Gastrocnemius medialis (tissue), 4 donors: ENCODE measurements at regions not wholly inside any gene's neighbourhood (a gene's known extent, or its start where the extent isn't known, plus 50 kb on each side); places are given as distances from the start of the nearest gene placed in this dataset.

Experiments used
- ATAC-seq, 2 donors: fragments of 150-250 bp; one replicate each; pipeline ENCODE4 v1.9.1; 2016
- DNase-seq, 2 donors: peaks; one replicate each; pipeline ENCODE4 v3.0.0-alpha.2; 2019
- H3K27ac ChIP-seq, 4 donors: fragments of 200-600 bp; sonication (generic); 1 replicate in 1 of 4; 2 replicates in 3 of 4; pipeline ENCODE4 v1.5.1; 2016 to 2018; ENCODE audit warnings: mild to moderate bottlenecking in 2 of 4, moderate library complexity in 1 of 4
- H3K27me3 ChIP-seq, 3 donors: fragments of 200-600 bp; sonication (generic) in 2 of 3; 1 replicate in 1 of 3; 2 replicates in 2 of 3; pipeline versions ENCODE4 v1.5.1 to v1.6.0; 2016 to 2019; ENCODE audit warnings: mild to moderate bottlenecking in 1 of 3, moderate library complexity in 1 of 3
- H3K36me3 ChIP-seq, 2 donors: fragments of 200-600 bp; sonication (generic) in 1 of 2; one replicate each; pipeline ENCODE4 v1.5.1; 2017 to 2018
- H3K4me1 ChIP-seq, 2 donors: fragments of 200-600 bp; sonication (generic) in 1 of 2; one replicate each; pipeline ENCODE4 v1.5.1; 2016 to 2017; ENCODE audit warnings: mild to moderate bottlenecking in 2 of 2
- H3K4me3 ChIP-seq, 4 donors: fragments of 200-600 bp; sonication (generic) in 3 of 4; 1 replicate in 1 of 4; 2 replicates in 3 of 4; pipeline ENCODE4 v1.5.1; 2016 to 2019; ENCODE audit warnings: mild to moderate bottlenecking in 2 of 4
- H3K9me3 ChIP-seq, 3 donors: fragments of 200-600 bp; sonication (generic) in 2 of 3; 1 replicate in 1 of 3; 2 replicates in 2 of 3; pipeline ENCODE4 v1.5.1; 2016 to 2019
- POLR2A ChIP-seq, 2 donors: fragments of 450-650 bp; IDR thresholded peaks; one replicate each; pipeline ENCODE4 v1.6.1; 2017; ENCODE audit warnings: antibody characterized with exemption in 2 of 2, mild to moderate bottlenecking in 2 of 2, moderate library complexity in 2 of 2
- in situ Hi-C, 4 donors: fragments of 200-750 bp; cut with MboI; loops; one replicate each; pipeline versions ENCODE4 v1.15.0 to v1.8.0; 2017; ENCODE audit warnings: low sequenced_read_pairs in 4 of 4
- intact Hi-C: fragments of 100-400 bp; cut with DNase I; formaldehyde crosslinking; loops from one replicate; pipeline ENCODE4 v1.15.1; 2023; ENCODE audit warnings: low total_unique reads
- TF ChIP-seq, protein P1 (sequence below), 5 experiments: fragments of 450-650 bp in 3 of 5; fragments of 200-600 bp in 2 of 5; sonication (generic) in 2 of 5; IDR thresholded peaks in 4 of 5; conservative IDR thresholded peaks in 1 of 5; 1 replicate in 4 of 5; 2 replicates in 1 of 5; pipeline ENCODE4 v1.5.1; 2016 to 2019; ENCODE audit warnings: antibody characterized with exemption in 5 of 5, mild to moderate bottlenecking in 3 of 5, moderate library complexity in 3 of 5

DNA sequence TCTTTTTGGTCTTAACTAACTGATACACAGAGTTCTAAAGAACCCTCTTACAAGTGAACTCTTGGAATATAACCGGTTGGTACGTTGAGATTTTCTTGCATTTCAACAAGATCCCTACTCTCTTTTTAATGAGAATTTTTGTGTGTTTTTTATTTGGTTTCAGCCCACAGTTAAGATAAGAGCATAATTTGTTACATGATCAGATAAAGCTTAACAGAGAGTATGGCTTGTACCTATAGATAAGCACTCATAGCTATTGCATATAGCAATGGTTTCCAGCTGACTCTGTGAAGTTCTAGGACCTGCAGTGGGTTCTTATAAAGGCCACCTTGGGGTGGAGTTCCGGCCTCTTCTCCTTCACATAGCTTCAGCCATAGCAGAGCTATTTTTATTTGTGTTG lies 143.3 kb downstream of the SNX10 start:
- Histone ChIP-seq H3K9me3 (no peaks in the 10 kb centered on the region), H3K36me3 (no peaks in the 10 kb centered on the region), H3K4me3 (no peak overlapping the region), H3K4me1 (no peaks in the 10 kb centered on the region), H3K27me3 (no peaks in the 10 kb centered on the region), H3K27ac (no peak overlapping the region)
- intact Hi-C loops (no loop called here), in situ Hi-C loops (no loop called here)
- ATAC-seq (no peak), DNase-seq (no peak)
- TF ChIP-seq, protein P1, sequence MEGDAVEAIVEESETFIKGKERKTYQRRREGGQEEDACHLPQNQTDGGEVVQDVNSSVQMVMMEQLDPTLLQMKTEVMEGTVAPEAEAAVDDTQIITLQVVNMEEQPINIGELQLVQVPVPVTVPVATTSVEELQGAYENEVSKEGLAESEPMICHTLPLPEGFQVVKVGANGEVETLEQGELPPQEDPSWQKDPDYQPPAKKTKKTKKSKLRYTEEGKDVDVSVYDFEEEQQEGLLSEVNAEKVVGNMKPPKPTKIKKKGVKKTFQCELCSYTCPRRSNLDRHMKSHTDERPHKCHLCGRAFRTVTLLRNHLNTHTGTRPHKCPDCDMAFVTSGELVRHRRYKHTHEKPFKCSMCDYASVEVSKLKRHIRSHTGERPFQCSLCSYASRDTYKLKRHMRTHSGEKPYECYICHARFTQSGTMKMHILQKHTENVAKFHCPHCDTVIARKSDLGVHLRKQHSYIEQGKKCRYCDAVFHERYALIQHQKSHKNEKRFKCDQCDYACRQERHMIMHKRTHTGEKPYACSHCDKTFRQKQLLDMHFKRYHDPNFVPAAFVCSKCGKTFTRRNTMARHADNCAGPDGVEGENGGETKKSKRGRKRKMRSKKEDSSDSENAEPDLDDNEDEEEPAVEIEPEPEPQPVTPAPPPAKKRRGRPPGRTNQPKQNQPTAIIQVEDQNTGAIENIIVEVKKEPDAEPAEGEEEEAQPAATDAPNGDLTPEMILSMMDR (IDR thresholded peaks at IDR 0.05 in 4 of 5, conservative IDR thresholded peaks at IDR 0.05 in 1 of 5): no peak
- no peak for TF ChIP-seq POLR2A (IDR thresholded peaks at IDR 0.05)

DNA sequence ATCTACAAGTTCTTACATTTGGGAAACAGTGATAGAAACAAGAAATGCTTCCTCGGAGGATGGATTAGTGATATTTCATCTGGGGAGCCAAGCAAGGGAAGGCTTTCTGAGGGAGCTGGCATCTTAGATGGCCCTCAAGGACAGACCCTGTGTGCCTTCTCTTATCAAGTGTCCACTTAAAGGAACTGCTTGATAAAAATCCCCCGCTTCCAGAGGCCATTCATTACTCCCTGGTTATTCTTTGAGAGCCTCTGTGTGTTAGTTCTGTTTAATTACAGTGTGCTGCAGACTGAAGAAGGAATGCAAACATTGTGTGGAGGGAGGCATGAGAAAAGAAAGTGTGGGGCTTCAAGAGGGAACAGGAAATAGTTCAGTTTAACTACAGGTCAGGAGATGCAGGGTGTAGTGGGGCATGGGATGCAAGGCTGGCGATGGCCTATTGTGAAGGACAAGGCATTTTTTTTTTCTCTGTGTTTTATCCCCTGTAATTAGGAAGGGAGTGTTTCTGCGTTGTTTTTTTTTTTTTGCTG lies 145.4 kb downstream of the SNX10 start:
- intact Hi-C loops: no loop called here
- no peaks in the 10 kb centered on the region for H3K27me3 ChIP-seq
- in situ Hi-C loops: no loop called here
- no peak overlapping the region for H3K4me3 ChIP-seq
- H3K4me1 ChIP-seq: no peaks in the 10 kb centered on the region
- no peak overlapping the region for H3K27ac ChIP-seq
- TF ChIP-seq, protein P1 (IDR thresholded peaks at IDR 0.05 in 4 of 5, conservative IDR thresholded peaks at IDR 0.05 in 1 of 5): no peak
- no peak for TF ChIP-seq POLR2A (IDR thresholded peaks at IDR 0.05)
- H3K36me3 ChIP-seq: no peaks in the 10 kb centered on the region
- DNase-seq (no peak), ATAC-seq (no peak)
- H3K9me3 ChIP-seq: no peaks in the 10 kb centered on the region

DNA sequence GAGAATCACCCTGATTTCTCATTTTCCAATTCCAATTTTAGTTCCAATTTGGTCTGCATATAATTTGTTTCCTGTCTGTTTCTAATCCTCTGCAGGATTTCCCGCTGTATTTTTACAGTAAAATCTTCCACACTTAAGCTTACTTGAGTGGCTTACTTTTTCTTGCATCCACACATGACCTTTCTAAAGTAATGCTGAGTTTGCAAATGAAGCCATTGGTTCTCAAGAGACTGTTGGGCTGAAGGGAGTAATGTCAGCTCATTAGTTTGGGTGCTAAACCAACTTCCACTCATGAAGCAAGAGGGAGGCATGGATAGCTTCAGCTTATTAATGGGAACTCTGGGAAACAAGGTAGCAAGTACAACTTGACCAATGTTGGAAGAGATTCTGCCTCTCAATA lies 146.4 kb downstream of the SNX10 start:
- in situ Hi-C loops (no loop called here), intact Hi-C loops (no loop called here)
- ATAC-seq (no peak), DNase-seq (no peak)
- Histone ChIP-seq H3K4me1 (no peaks in the 10 kb centered on the region), H3K27me3 (no peaks in the 10 kb centered on the region), H3K36me3 (no peaks in the 10 kb centered on the region), H3K9me3 (no peaks in the 10 kb centered on the region), H3K27ac (no peak overlapping the region), H3K4me3 (no peak overlapping the region)
- TF ChIP-seq POLR2A (IDR thresholded peaks at IDR 0.05): no peak
- TF ChIP-seq, protein P1 (IDR thresholded peaks at IDR 0.05 in 4 of 5, conservative IDR thresholded peaks at IDR 0.05 in 1 of 5): no peak

DNA sequence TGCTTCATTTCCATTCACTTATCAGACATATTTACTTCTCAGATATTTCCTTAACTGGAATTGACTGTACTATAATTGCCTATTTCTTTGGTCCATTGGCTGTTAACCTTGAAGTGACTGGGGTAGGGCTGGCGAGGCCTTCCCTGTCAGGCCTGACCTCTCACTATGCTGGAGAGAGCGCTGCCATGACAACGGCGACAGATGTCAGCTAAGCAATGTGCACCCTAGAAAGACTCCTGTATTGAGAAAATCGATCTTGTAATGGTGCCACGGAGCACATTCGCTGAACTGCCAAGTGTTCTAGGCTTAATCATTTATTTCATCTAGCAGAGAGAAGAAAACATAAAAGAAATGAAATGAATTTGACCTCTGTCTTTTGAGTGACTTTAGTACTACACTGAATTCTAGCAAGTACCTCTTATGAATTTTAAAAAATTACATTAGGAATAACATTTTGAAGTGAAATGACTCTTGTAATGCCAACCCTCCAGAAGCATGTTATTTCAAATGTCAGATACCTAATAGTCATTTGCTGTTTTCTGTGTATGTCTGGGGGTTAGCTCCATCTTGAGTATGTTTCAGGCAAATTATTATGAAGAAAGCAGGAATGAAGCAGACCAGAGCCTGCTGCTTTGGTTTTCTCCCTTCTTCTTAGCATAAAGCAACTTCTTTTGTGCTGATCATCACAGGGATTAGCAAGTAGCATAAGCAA lies 148.0 kb downstream of the SNX10 start:
- Histone ChIP-seq H3K27ac (no peak overlapping the region), H3K27me3 (no peaks in the 10 kb centered on the region), H3K4me1 (no peaks in the 10 kb centered on the region), H3K4me3 (no peak overlapping the region), H3K36me3 (no peaks in the 10 kb centered on the region), H3K9me3 (no peaks in the 10 kb centered on the region)
- in situ Hi-C loops (no loop called here), intact Hi-C loops (no loop called here)
- TF ChIP-seq, protein P1 (IDR thresholded peaks at IDR 0.05 in 4 of 5, conservative IDR thresholded peaks at IDR 0.05 in 1 of 5): no peak
- no peak for TF ChIP-seq POLR2A (IDR thresholded peaks at IDR 0.05)
- ATAC-seq: no peak
- DNase-seq: no peak
